CD4-positive, alpha-beta T cell treated with Interleukin-4 for 1 hour (primary cell): ENCODE measurements at regions not wholly inside any gene's neighbourhood (a gene's known extent, or its start where the extent isn't known, plus 50 kb on each side); places are given as distances from the start of the nearest gene placed in this dataset.

Experiments
- DNase-seq, 2 donors: peaks; one replicate each; pipeline ENCODE4 v3.0.0-alpha.2; 2020 to 2022

GRCh38 chr5:57581222-57581621, 98.6 kb upstream of the ACTBL2 start:
- no peak for DNase-seq

- no peak for DNase-seq
Measured at GRCh38 chr5:57577432-57578175, 95.0 kb upstream of the ACTBL2 start.

GRCh38 chr5:57576317-57576716, 93.7 kb upstream of the ACTBL2 start:
- DNase-seq: no peak

- no peak for DNase-seq
Measured at GRCh38 chr5:57575839-57576238, 93.2 kb upstream of the ACTBL2 start.

- DNase-seq: no peak
Measured at GRCh38 chr5:57572461-57572860, 89.8 kb upstream of the ACTBL2 start.

- DNase-seq: no peak
Measured at GRCh38 chr5:57569601-57570000, 87.0 kb upstream of the ACTBL2 start.

GRCh38 chr5:57568136-57568535, 85.5 kb upstream of the ACTBL2 start:
- no peak for DNase-seq

GRCh38 chr5:57566914-57567313, 84.3 kb upstream of the ACTBL2 start:
- DNase-seq: no peak

- no peak for DNase-seq
Measured at GRCh38 chr5:57561231-57561842, 78.7 kb upstream of the ACTBL2 start.

GRCh38 chr5:57559110-57559635, 76.6 kb upstream of the ACTBL2 start:
- no peak for DNase-seq

GRCh38 chr5:57552033-57552432, 69.4 kb upstream of the ACTBL2 start:
- no peak for DNase-seq

GRCh38 chr5:57551251-57551650, 68.6 kb upstream of the ACTBL2 start:
- DNase-seq: no peak

GRCh38 chr5:57550132-57550531, 67.5 kb upstream of the ACTBL2 start:
- no peak for DNase-seq

GRCh38 chr5:57549566-57549965, 67.0 kb upstream of the ACTBL2 start:
- no peak for DNase-seq

- DNase-seq: no peak
Measured at GRCh38 chr5:57540823-57541222, 58.2 kb upstream of the ACTBL2 start.

GRCh38 chr5:57539281-57539701, 56.7 kb upstream of the ACTBL2 start:
- DNase-seq: no peak

GRCh38 chr5:57538341-57538955, 55.8 kb upstream of the ACTBL2 start:
- no peak for DNase-seq

GRCh38 chr5:57537811-57538210, 55.2 kb upstream of the ACTBL2 start:
- no peak for DNase-seq

GRCh38 chr5:57532513-57533497, 50.2 kb upstream of the ACTBL2 start:
- DNase-seq: no peak
